GM04504 (cell line): ENCODE measurements at regions not wholly inside any gene's neighbourhood (a gene's known extent, or its start where the extent isn't known, plus 50 kb on each side); places are given as distances from the start of the nearest gene placed in this dataset.
A peak's percentile ranks its signal among the peaks of the same experiment; 100 is the strongest.

ENCODE experiments used
- DNase-seq: peaks from one replicate; pipeline ENCODE4 v3.0.0-alpha.2; 2012; ENCODE audit warnings: low read depth

GRCh38 chr3:140816372-140817195, 125.1 kb upstream of the SLC25A36 start:
- no peak for DNase-seq

DNA sequence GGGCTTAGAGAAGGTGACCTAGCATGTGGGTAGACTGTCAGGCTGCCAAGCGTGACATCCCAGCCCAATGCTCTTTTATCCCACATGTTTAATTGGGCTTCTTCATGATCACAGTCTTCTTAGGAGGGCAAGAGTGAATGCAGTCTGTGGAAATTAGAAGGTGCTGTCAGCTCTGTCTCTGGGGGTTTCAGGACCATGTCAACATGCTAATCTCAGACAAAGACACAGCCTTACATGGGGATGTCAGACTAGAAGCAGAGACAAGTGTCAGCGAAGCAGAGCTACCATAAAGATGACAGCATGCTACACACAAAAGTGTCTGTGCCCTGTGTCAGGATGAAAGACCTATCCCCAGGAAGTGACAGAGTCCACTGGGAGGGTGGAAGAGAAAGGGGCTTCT, 120.1 kb upstream of the SLC25A36 start:
- DNase-seq = no peak

GRCh38 chr3:140822401-140823047, 119.1 kb upstream of the SLC25A36 start:
- no peak for DNase-seq

DNA sequence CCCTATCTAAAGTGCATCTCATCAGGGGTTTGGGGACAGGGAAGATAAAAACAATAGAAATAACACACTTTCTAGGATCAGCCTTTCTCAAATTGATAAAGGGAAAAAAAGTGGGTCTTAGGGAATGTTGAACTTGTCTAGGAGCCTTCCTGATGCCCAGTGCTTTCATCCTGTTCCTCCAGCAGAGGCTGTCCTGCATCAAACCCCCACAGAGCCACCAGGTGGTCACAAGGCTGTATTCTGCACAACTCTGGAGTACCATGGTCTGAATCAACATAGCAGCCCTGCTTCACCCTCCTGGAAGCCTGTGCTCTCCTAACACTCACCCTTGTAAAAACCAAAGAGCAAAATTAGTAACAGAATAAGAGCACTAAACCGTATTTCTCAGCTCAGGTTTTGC, 118.5 kb upstream of the SLC25A36 start:
- no peak for DNase-seq

- DNase-seq = no peak
Measured at GRCh38 chr3:140827894-140828293, 113.7 kb upstream of the SLC25A36 start.

DNA sequence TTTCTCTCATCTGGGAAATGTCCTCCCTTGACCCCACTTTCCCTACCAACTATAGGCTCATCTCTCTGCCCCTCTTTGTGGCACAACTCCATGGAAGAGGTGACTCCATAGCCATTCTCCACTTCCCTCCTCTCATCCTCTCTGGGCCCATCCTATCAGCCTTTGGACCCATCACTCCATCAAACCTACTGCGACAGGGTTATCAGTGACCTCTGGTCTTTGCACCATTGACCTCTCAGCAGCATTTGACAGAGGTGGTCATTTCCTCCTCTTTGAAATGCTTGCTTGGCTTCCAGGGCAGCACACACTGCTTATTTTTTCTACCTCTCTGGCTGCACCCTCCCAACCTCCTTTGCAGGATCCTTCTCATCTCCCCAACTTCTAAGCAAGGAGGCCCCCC, 113.1 kb upstream of the SLC25A36 start:
- no peak for DNase-seq

GRCh38 chr3:140829796-140830195, 111.8 kb upstream of the SLC25A36 start:
- DNase-seq = no peak

GRCh38 chr3:140830391-140830790, 111.2 kb upstream of the SLC25A36 start:
- DNase-seq = no peak

DNA sequence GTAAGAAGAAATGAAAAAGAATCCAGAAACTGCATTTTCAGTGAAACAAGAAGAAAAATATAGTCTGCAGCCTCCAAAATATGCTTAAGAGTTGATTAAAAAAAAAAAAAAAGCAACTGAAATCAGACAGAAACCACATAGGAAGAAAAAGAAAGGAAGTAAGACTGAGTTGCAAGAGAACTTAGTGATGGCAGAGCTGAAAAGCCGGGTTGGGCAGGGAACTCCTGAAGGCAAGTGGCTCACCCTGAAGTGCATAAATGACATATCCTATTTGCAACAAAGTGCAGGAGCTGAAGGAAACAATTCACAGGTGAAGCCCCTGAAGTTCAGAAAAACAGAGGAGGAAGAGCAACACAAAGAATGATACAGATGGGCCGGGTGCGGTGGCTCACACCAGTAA, 108.8 kb upstream of the SLC25A36 start:
- no peak for DNase-seq

GRCh38 chr3:140834266-140835037, 107.2 kb upstream of the SLC25A36 start:
- no peak for DNase-seq

DNA sequence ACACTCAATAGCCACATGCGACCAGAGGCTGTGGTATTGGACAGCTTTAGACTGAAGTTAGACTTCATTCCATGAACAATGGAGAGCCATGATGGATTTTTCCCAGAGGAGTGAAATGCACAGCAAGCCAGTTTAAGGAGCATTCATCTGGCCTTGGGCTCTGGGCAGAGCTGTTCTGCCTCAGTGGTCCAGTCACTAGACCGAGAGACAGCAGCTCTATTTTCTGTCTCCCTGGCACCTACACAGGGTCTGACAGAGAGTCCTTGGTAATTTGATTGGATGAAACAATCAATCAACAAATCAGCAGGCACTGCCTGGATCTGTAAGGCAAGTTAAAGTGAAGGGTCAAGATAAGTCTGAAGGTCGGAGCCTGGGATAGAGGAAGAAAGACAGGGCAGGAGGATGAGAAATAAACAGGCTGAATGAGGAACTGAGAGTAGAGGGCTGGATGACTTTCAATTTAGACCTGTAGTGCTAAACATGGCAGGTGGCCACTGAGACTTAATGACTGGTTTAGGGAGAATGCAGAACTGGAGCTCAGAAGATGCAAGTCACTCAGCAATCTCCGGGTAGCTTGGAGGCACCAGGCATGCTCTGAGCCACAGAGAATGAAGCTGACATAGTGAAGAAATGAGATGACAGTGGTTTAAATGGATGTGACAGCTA, 98.5 kb upstream of the SLC25A36 start:
- no peak for DNase-seq

- DNase-seq = no peak
Measured at GRCh38 chr3:140843656-140844055, 98.0 kb upstream of the SLC25A36 start.

DNA sequence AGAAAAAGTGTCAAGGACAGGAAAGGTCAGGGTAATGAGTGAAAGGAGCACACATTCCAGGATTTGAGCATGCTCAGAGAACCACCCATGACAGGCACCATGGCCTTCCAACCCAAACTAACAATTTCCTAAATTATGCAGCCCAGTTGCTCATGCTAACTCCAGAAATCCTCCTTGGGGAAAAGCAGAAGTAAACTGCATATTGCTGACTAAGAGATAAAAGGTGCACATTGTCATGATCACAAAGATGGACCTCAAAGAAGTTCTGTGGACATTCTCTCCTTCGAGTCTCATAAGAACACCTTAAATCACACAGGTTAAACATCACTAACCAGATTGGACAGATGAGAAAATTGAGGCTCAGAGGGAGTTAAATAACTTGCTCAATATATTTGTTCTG, 97.6 kb upstream of the SLC25A36 start:
- no peak for DNase-seq

DNA sequence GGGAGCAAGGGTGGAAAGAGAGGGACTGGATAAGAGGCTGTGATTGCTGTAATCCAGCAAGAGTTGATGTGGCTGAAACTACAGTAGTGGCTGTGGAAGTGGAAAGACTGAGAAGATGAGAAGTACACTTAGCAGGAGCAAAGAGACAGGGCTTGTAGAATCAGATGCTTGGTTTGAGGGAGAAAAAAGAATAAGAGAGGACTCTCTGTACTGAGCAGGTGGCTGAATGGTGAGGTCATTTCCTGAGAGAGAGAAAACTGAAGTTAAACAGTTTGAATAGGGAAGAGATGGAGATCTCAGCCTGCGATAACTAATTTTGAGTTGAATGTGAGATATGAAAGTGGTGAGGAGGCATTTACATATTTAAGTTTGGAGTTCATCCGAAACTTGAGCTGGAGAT, 95.8 kb upstream of the SLC25A36 start:
- no peak for DNase-seq

DNA sequence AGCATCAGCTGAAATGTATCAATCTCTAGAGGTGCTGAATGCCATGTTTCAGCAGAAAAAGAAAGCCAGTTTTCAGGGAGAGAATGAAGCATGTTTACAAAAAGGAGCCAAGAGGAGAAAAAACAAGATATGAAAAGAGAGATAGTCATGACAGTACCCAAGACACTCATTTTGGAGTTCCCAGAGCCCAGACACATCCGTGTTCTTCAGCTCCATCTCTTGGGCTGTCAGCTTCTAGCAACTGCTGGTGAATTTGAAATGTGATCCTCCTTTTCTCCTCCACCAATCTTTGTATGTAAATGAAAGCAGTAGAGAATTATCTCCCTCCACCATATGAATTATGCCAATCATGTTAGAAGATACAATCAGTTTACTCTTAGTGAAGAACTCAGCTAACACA, 93.0 kb upstream of the SLC25A36 start:
- no peak for DNase-seq

GRCh38 chr3:140850210-140850955, 91.3 kb upstream of the SLC25A36 start:
- DNase-seq = no peak

- DNase-seq = no peak
Measured at GRCh38 chr3:140854961-140855360, 86.7 kb upstream of the SLC25A36 start.

DNA sequence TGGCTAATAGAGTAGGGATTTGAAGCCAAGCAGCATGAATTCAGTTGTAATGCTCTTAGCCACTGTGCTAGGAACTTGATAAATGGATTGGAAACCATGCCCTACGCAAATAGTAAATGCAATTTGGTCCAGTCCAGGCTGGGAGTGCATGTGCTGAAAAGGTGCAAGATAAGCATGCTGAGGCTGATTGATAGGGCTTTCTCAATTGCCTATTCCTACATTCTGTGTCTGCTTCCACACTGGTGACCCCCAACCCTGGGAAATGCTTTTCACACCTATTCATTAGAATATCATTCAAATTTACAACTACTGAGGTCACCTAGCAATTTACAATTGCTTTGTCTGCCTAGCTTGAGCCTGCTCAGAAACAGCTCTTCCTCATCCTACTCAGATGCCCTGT, 84.7 kb upstream of the SLC25A36 start:
- no peak for DNase-seq

DNA sequence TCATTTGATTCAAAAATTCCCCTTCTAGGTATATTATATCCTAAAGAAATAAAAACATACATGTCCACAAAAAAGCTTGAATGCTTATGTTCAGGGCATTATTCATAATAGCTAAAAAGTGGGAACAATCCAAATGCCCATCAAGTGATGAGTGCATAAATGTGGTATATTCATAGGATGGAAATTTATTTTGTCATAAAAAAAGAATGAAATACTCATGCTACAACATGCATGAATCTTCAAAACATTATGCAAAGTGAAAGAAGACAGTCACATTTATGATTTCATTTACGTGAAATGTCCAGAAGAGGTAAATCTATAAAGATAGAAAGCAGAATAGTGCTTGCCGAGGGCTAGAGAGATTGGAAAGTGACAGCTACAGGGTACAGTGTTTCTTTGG, 83.6 kb upstream of the SLC25A36 start:
- no peak for DNase-seq

- DNase-seq = no peak
Measured at GRCh38 chr3:140859592-140860336, 81.9 kb upstream of the SLC25A36 start.

GRCh38 chr3:140863580-140864009, 78.0 kb upstream of the SLC25A36 start:
- peak; percentile 20 for DNase-seq
